GM19468 (cell line): ENCODE measurements at regions not wholly inside any gene's neighbourhood (a gene's known extent, or its start where the extent isn't known, plus 50 kb on each side); places are given as distances from the start of the nearest gene placed in this dataset.
A peak's percentile ranks its signal among the peaks of the same experiment; 100 is the strongest.

Source experiments
- ATAC-seq: cut with Tn5 transposase; IDR thresholded peaks from one replicate; pipeline ENCODE4 v1.9.1; 2021; ENCODE audit warnings: mild to moderate bottlenecking, moderate library complexity, moderate number of reproducible peaks; ENCODE audit not compliant: unreplicated experiment; ENCODE audit errors: extremely low read depth

DNA sequence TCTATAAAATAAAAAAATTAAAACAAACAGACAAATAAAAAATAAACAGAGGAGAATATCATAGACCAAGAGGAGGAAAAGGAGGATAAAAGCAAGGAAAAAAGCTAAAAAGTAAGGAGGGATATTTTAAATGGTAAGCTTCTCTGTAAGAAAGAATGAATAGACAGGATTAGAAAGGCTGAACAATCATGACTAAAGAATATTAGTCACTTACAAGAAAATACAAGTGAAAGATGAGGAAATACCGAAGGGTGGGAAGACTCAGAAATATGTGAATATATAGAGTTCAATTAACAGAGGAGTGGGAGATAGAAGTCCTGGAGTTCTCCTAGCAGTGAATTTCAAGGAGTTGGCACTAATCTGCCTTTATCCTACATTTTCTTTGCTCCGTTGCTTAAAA is 162.6 kb downstream of the RTL3 start:
- no peak for ATAC-seq

DNA sequence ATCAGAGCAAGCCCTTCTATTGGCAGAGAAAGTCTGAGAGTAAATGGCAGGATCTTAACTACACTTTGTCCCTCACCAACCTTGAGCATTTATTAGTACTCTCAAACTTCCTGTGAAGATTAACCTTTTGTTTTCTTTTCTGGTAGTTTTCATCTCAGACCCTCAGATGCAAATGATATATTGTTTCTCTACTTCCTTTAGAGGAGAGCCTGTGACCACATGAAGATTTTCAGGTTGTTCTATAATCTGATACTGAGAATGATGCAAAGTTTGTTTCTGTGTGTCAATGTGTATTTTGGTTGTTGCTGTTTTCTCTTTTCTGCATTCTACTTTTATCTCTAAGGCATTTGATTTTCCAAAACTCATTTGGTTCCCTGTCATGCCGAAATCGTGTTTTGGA is 165.8 kb upstream of the CYSLTR1 start:
- peak; percentile 58 for ATAC-seq

DNA sequence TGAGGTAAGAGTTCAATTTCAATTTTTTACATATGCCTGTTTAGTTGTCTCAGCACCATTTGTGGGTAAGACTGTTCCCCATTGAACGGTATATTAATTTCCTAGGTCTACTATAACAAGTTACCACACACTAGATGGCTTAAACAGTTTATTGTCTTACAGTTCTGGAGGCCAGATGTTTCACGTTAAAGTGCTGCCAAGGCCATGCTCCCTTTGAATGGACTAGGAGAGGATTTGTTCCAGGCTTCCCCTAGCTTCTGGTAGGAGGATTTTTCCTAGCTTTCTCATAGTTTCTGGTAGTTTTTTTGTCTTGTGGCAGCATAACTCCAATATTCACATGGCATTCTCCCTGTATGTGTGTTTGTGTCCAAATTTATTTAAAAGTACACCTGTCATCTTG is 149.3 kb upstream of the CYSLTR1 start:
- no peak for ATAC-seq

DNA sequence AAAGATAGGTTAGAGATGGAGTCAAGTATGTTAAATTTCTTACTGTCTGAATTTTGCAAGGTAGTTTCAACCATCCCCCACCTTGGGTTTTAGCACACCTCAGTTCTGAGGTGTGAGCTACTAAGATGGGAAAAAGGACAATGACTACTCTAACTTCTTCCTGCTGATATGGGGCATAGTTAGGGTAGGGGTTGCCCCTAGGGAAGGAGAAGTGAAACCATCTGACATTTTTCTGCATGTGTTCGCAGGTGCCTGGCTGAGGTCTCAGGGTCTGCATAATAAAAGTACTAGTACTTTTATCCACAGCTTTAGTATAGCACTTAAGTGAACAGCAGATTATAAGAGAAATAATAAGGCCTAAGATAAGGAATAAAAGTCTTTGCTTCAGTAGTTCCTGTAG is 129.5 kb upstream of the CYSLTR1 start:
- no peak for ATAC-seq

DNA sequence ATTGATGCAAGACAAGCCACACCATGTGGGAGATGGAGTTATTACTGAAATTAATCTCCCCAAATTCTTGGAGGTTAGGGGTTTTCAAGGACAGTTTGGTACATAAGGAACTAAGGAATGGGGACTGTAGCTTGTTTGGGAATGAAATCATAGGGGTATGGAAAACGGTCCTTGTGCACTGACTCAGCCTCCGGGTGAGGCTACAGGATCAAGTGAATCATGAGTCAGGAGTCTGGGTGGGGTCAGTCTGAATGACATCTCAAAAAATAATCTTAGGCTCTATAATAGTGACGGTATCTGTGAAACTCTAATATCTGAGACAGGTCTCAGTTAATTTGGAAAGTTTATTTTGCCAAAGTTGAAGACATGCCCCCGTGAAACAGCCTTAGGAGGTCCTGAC is 128.5 kb upstream of the CYSLTR1 start:
- no peak for ATAC-seq

DNA sequence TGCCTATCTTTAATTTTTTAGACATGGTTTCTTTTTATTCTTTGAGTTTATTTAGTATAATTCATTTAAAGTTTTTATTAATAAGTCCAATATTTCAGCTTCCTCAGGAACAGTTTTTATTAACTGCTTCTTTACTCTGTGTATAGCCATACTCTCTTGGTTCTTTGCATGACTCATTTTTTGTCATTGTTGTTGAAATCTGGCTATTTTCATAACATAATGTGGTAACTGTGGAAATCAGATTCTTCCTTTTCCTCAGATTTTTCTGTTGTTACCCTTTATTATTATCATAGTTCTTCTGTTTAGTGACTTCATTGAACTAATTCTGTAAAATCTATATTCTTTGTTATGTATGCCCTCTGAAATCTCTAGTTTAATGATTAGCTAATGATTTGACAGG is 124.9 kb upstream of the CYSLTR1 start:
- no peak for ATAC-seq

DNA sequence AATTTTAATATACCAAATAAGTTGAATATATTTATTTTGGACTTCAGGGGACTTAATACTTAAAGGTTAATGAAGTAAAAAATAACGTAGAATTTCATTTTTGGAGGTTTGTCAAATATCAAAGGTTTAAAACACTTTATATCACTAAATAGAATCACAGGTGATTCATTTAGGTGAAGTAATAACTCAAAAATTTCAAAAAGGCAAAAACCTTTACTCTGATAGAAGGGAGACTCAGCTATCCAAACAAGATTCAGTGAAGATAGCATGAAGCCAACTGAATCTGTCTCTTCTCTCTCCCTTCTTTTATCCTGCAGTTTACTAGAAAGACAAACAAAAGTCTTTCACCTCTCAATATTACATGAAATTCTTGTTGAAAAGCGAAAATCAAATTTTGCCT is 110.2 kb upstream of the CYSLTR1 start:
- ATAC-seq, result no peak

DNA sequence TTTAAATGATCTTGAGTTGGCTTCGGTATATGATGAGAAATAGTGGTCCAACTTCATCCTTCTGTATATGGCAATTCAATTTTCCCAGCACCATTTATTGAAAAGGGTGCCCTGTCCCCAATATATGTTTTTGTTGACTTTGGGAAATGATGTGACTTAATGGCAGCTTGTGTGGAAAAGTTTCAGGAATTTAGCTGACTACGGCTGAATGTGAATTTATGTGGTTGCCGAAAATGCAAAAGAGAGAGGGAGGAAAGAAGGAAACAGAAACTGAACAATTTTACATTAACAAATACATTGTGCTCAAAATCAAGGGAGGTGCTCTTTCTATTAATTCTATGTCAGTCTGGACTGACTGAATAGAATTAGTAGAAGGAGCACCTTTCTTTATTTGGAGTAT is 101.8 kb upstream of the CYSLTR1 start:
- ATAC-seq, result no peak

DNA sequence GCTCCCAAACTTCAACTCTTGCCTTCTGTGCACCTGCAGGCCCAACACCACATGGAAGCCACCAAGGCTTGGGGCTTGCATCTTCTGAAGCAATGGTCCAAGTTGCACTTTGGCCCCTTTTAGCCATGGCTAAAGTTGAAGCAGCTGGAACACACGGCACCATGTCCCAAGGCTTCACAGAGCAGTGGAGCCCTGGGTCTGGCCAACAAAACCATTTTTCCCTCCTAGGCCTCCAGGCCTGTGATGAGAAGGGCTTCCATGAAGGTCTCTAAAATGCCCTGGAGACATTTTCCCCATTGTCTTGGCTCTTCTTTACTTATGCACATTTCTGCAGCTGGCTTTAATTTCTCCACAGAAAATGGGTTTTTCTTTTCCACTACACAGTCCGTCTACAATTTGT is 61.3 kb upstream of the CYSLTR1 start:
- ATAC-seq, result no peak

DNA sequence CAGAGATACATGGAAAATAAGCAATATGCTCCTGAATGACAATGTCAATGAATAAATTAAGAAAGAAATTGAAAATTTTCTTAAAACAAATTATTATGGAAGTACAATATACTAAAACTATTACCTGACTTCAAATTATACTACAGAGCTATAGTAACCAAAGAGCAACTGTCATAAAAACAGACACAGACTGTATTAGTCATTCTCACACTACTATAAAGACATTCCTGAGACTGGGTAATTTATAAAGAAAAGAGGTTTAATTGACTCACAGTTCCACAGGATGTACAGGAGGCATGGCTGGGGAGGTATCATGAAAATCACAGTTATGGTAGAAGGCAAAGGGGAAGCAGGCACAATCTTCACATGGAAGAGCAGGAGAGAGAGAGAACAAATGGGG is 60.0 kb upstream of the CYSLTR1 start:
- no peak for ATAC-seq

DNA sequence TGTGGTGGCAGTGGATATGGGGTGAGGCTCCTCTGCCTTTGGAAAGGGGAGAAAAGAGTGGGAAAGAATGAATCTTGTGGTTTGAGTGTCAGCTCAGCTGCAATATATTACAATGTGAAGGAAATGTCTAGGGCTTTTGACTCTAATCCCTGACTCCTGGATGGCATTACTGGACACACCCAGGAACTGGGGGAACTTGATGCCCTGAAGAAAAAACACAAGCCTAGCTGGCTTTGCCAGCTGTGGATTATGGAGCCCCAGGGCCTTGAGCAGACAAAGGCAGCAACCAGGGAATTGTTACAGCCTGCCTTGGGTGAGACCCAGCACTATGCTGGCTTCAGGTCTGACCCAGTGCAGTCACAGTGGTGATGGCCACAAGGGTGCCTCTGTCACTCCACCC is 57.1 kb upstream of the CYSLTR1 start:
- ATAC-seq, result no peak

DNA sequence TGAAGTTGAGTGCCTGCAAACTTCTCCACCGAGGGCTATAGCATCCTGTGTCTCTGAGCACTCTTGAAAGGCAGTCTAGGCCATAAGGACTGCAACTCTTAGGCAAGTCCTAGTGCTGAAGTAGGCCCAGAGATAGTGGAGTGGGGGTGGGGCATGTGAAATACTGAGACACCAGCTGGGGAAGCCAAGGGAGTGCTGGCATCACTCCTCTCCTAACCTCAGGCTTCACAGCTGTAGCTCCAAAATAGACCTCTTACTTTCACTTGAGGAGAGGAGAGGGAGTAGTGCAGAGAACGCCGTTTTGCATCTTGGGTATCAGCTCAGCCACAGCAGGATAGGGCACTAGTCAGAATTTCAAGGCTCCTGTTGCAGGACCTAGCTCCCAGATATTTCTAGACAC is 56.2 kb upstream of the CYSLTR1 start:
- ATAC-seq, result no peak

DNA sequence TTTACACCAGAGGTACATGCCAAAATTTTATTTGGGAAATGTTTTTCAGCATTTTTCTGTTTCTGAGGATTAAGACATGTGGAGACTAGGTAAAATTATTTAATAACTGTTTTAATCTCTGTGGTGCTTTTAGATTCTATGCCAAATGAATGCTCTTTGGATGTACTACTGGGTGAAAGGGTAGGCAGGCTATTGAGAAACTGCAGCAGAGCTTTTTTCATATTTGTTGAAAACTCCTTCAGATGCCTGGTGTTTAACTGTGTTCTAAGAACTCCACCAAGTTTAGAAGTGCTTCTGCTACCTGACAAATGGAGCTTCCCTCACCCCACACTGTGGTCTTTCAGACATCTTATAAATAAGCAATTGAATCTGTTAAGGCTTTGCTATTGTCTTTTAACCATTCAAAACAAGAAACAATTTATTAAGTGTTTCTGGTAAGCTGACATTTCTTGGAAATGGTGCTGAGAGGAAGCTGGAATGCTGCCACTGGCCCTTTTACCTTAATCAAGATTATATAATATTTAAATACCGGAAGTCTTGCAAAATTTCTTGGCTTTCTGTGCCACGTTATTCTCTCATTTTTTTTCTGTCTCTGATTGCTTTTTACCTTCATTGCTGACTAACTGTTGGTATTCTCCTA is 51.2 kb upstream of the CYSLTR1 start:
- no peak for ATAC-seq
